Cerebellar cortex (tissue), 1 donor: ENCODE measurements at regions not wholly inside any gene's neighbourhood (a gene's known extent, or its start where the extent isn't known, plus 50 kb on each side); places are given as distances from the start of the nearest gene placed in this dataset.

Source experiments
- DNase-seq: peaks from one replicate; pipeline ENCODE4 v3.0.0-alpha.2; 2015; ENCODE audit warnings: low spot score

- no peak for DNase-seq
These were observed 414.7 kb upstream of the PIK3C3 start for GRCh38 chr18:41540237-41540871.

- DNase-seq, result no peak
These were observed 416.3 kb upstream of the PIK3C3 start for GRCh38 chr18:41538751-41539150.

- DNase-seq, result no peak
These were observed 417.4 kb upstream of the PIK3C3 start for GRCh38 chr18:41537666-41538065.

GRCh38 chr18:41532344-41533086 lies 422.5 kb upstream of the PIK3C3 start:
- no peak for DNase-seq

- DNase-seq, result no peak
These were observed 424.1 kb upstream of the PIK3C3 start for GRCh38 chr18:41530970-41531369.

- DNase-seq, result no peak
These were observed 425.9 kb upstream of the PIK3C3 start for GRCh38 chr18:41529093-41529492.

- no peak for DNase-seq
These were observed 429.0 kb upstream of the PIK3C3 start for GRCh38 chr18:41526054-41526453.

GRCh38 chr18:41524674-41525470 lies 430.2 kb upstream of the PIK3C3 start:
- DNase-seq, result no peak

GRCh38 chr18:41517142-41517541 lies 437.9 kb upstream of the PIK3C3 start:
- DNase-seq, result no peak

- no peak for DNase-seq
These were observed 441.6 kb upstream of the PIK3C3 start for GRCh38 chr18:41513438-41513837.

- no peak for DNase-seq
These were observed 450.7 kb upstream of the PIK3C3 start for GRCh38 chr18:41504316-41504715.

- DNase-seq, result no peak
These were observed 453.2 kb upstream of the PIK3C3 start for GRCh38 chr18:41501848-41502247.

GRCh38 chr18:41499345-41499744 lies 455.7 kb upstream of the PIK3C3 start:
- DNase-seq, result no peak

GRCh38 chr18:41490861-41491260 lies 464.2 kb upstream of the PIK3C3 start:
- DNase-seq, result no peak

GRCh38 chr18:41486575-41486974 lies 468.5 kb upstream of the PIK3C3 start:
- no peak for DNase-seq

- DNase-seq, result no peak
These were observed 471.0 kb upstream of the PIK3C3 start for GRCh38 chr18:41484069-41484468.

- DNase-seq, result no peak
These were observed 472.5 kb upstream of the PIK3C3 start for GRCh38 chr18:41482501-41482900.

- DNase-seq, result no peak
These were observed 488.4 kb upstream of the PIK3C3 start for GRCh38 chr18:41466436-41467160.

- DNase-seq, result no peak
These were observed 489.6 kb upstream of the PIK3C3 start for GRCh38 chr18:41465386-41465785.

GRCh38 chr18:41464278-41464677 lies 490.8 kb upstream of the PIK3C3 start:
- no peak for DNase-seq

GRCh38 chr18:41462946-41463345 lies 492.1 kb upstream of the PIK3C3 start:
- DNase-seq, result no peak

- no peak for DNase-seq
These were observed 493.9 kb upstream of the PIK3C3 start for GRCh38 chr18:41461114-41461513.
